Ovary (tissue), 3 donors: ENCODE measurements at regions not wholly inside any gene's neighbourhood (a gene's known extent, or its start where the extent isn't known, plus 50 kb on each side); places are given as distances from the start of the nearest gene placed in this dataset.

Experiments used
- CTCF ChIP-seq, 3 donors: fragments of 450-650 bp in 2 of 3; fragments of 200-600 bp in 1 of 3; IDR thresholded peaks; one replicate each; pipeline versions ENCODE4 v1.5.1 to v1.8.0; 2016 to 2022; ENCODE audit warnings: antibody characterized with exemption in 3 of 3, mild to moderate bottlenecking in 1 of 3
- POLR2A ChIP-seq: fragments of 450-650 bp; IDR thresholded peaks from one replicate; pipeline ENCODE4 v1.6.1; 2017; ENCODE audit warnings: antibody characterized with exemption, mild to moderate bottlenecking, moderate library complexity
- donor health status: DM: no; HTN: no; CAD: no.

- TF ChIP-seq CTCF (IDR thresholded peaks at IDR 0.05) (no peak), POLR2A (no peak)
These were observed 258.3 kb upstream of the SALL3 start for GRCh38 chr18:78721238-78721875.
